Fibroblast of skin of right biceps (primary cell): ENCODE measurements at regions not wholly inside any gene's neighbourhood (a gene's known extent, or its start where the extent isn't known, plus 50 kb on each side); places are given as distances from the start of the nearest gene placed in this dataset.
"Not testable (repeated sequence)": the region's sequence is repeated elsewhere in the genome, so short reads cannot be mapped to it uniquely, and the experiment has no call there.

Source experiments
- DNase-seq: peaks from one replicate; pipeline ENCODE4 v3.0.0-alpha.2; 2013

GRCh38 chr6:78243519-78243918 is 590.7 kb downstream of the MEI4 start:
- DNase-seq: peak; percentile 65

- peak; percentile 32 for DNase-seq
These were observed 599.1 kb downstream of the MEI4 start for GRCh38 chr6:78251931-78252330.

GRCh38 chr6:78253618-78254017 is 600.8 kb downstream of the MEI4 start:
- no peak for DNase-seq

- no peak for DNase-seq
These were observed 607.1 kb downstream of the MEI4 start for GRCh38 chr6:78259935-78260334.

- DNase-seq: not testable (repeated sequence)
These were observed 606.9 kb upstream of the IRAK1BP1 start for GRCh38 chr6:78260427-78260826.

GRCh38 chr6:78268591-78269452 is 598.5 kb upstream of the IRAK1BP1 start:
- DNase-seq: no peak

GRCh38 chr6:78300885-78301284 is 566.5 kb upstream of the IRAK1BP1 start:
- no peak for DNase-seq

- no peak for DNase-seq
These were observed 564.9 kb upstream of the IRAK1BP1 start for GRCh38 chr6:78302411-78302810.

GRCh38 chr6:78308025-78308424 is 559.3 kb upstream of the IRAK1BP1 start:
- DNase-seq: no peak

- DNase-seq: no peak
These were observed 545.1 kb upstream of the IRAK1BP1 start for GRCh38 chr6:78322068-78322845.

- DNase-seq: no peak
These were observed 543.1 kb upstream of the IRAK1BP1 start for GRCh38 chr6:78324213-78324612.

GRCh38 chr6:78340755-78341154 is 526.6 kb upstream of the IRAK1BP1 start:
- DNase-seq: no peak

- no peak for DNase-seq
These were observed 521.5 kb upstream of the IRAK1BP1 start for GRCh38 chr6:78345882-78346281.

- DNase-seq: no peak
These were observed 520.0 kb upstream of the IRAK1BP1 start for GRCh38 chr6:78347191-78347916.

- DNase-seq: no peak
These were observed 514.3 kb upstream of the IRAK1BP1 start for GRCh38 chr6:78353040-78353439.

GRCh38 chr6:78363688-78364087 is 503.7 kb upstream of the IRAK1BP1 start:
- no peak for DNase-seq

GRCh38 chr6:78365473-78365872 is 501.9 kb upstream of the IRAK1BP1 start:
- DNase-seq: no peak

GRCh38 chr6:78377056-78377455 is 490.3 kb upstream of the IRAK1BP1 start:
- DNase-seq: no peak

- DNase-seq: no peak
These were observed 487.4 kb upstream of the IRAK1BP1 start for GRCh38 chr6:78379982-78380381.

GRCh38 chr6:78380541-78380940 is 486.8 kb upstream of the IRAK1BP1 start:
- DNase-seq: no peak

- no peak for DNase-seq
These were observed 483.4 kb upstream of the IRAK1BP1 start for GRCh38 chr6:78383968-78384367.

GRCh38 chr6:78386854-78387253 is 480.5 kb upstream of the IRAK1BP1 start:
- not testable (repeated sequence) for DNase-seq

GRCh38 chr6:78390066-78390465 is 477.3 kb upstream of the IRAK1BP1 start:
- no peak for DNase-seq
